ENCODE measurements at regions not wholly inside any gene's neighbourhood (a gene's known extent, or its start where the extent isn't known, plus 50 kb on each side); places are given as distances from the start of the nearest gene placed in this dataset.

DNA sequence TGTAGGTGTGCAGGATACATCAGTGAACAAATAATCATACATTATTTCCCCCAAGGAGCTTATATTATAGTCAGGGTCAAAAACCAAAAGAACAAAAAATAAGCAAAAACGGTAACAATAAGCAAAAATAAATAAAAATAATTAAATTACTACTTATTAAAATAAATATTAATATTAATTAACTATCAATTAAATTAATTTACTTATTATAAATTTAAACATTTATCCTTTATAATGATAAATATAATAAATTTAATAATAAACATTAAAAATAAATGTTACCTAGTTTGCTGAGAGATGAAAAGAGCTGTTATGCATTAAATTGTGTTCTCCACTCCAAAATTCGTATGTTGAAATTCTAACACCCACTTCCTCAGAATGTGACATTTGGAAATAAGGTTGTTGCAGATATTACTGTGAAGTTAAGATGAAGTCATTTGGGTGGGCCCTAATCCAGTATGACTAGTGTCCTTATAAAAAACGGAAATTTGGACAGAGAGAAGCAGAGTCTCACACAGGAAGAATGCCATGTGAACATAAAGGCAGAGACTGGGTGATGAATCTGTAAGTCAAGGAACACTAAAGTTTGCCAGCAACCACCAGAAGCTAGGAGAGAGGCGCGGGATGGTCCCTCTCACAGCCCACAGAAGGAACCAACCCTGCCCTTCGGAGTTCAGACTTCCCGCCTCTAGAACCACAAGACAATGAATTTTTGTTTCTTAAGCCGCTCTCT lies 67.2 kb upstream of the IBSP start:
- no peak overlapping the region for H3K4me2 ChIP-seq (ENCODE audit: insufficient read depth, insufficient read length, low read length)
- H3K4me1 ChIP-seq (ENCODE audit: insufficient read depth, low read length) = peaks cover 4% of the 10 kb centered on the region; the same call in 1 of the 2 replicates
- H3T11ph ChIP-seq (ENCODE audit: low read length) = no peak overlapping the region
- H3K79me2 ChIP-seq (ENCODE audit: insufficient read depth, low read length) = no peaks in the 10 kb centered on the region
- no peaks in the 10 kb centered on the region for H3K27me3 ChIP-seq (ENCODE audit: insufficient read depth, low read length)
- no peak overlapping the region for H3K14ac ChIP-seq (ENCODE audit: insufficient read depth, low read length)
- no peak overlapping the region for H2BK20ac ChIP-seq (ENCODE audit: low read depth, low read length, poor library complexity, severe bottlenecking)
- no peak overlapping the region for H3K9ac ChIP-seq (ENCODE audit: extremely low read depth, insufficient read length, low read length)
- H3K27ac Mint-ChIP-seq = no peak overlapping the region
- H3K56ac ChIP-seq (ENCODE audit: insufficient read length, low read depth, low read length) = no peak overlapping the region
- no peak overlapping the region for H2BK15ac ChIP-seq (ENCODE audit: low read depth, low read length)
- H4K8ac ChIP-seq (replicated peaks; ENCODE audit: insufficient read length, low read depth, low read length) = no peak overlapping the region
- no peak overlapping the region for H2AK5ac ChIP-seq (ENCODE audit: insufficient read length, low read length)
- no peaks in the 10 kb centered on the region for H3K27me3 Mint-ChIP-seq (ENCODE audit: low read depth)
- no peak overlapping the region for H3K4ac ChIP-seq (ENCODE audit: low read depth, low read length)
- no peaks in the 10 kb centered on the region for H3K23me2 ChIP-seq (ENCODE audit: insufficient read length, low read depth, low read length, poor library complexity, severe bottlenecking)
- H3K27ac ChIP-seq (ENCODE audit: insufficient read length, low read depth, low read length) = no peak overlapping the region
- H2BK120ac ChIP-seq (ENCODE audit: low read depth, low read length, poor library complexity, severe bottlenecking) = no peak overlapping the region
- no peak for TF ChIP-seq CTCF (conservative IDR thresholded peaks at IDR 0.05)
- no peak overlapping the region for H3K18ac ChIP-seq (ENCODE audit: insufficient read length, low read depth, low read length)
- H3K4me3 Mint-ChIP-seq = no peak overlapping the region
- H3K9me3 ChIP-seq (ENCODE audit: control insufficient read depth, low read depth, low read length) = no peaks in the 10 kb centered on the region
- no peak for DNase-seq
- whole genome bisulfite sequencing (ENCODE audit: extremely low coverage, insufficient read length, low lambda C conversion rate) = no CpG with 5 or more reads among the region's 8 CpGs
- H4K5ac ChIP-seq (ENCODE audit: insufficient read length, low read depth, low read length) = no peak overlapping the region
- no peaks in the 10 kb centered on the region for H3K79me1 ChIP-seq (ENCODE audit: insufficient read depth, low read depth, low read length, poor library complexity, severe bottlenecking)
- no peak overlapping the region for H3K23ac ChIP-seq (ENCODE audit: insufficient read length, low read depth, low read length)
- no peak overlapping the region for H2BK5ac ChIP-seq (ENCODE audit: insufficient read length, low read length)
- H3K4me1 Mint-ChIP-seq = peaks cover 17 to 20% of the 10 kb centered on the region in 2 experiments
- H3K9me3 Mint-ChIP-seq = peaks cover 4 to 14% of the 10 kb centered on the region in 2 experiments
- no peak overlapping the region for H4K91ac ChIP-seq (ENCODE audit: insufficient read length, low read depth, low read length)
- peaks cover 5 to 17% (median 11%) of the 10 kb centered on the region in 3 experiments for H3K36me3 Mint-ChIP-seq (ENCODE audit: insufficient read depth in 1 of 3, low read depth in 3 of 3)
- no peaks in the 10 kb centered on the region for H4K20me1 ChIP-seq (ENCODE audit: control insufficient read depth, insufficient read depth, insufficient read length)
- no peak overlapping the region for H2AFZ ChIP-seq (ENCODE audit: low read length)
- no peak overlapping the region for H2BK12ac ChIP-seq (ENCODE audit: insufficient read length, low read depth, low read length)
